Mesendoderm (in vitro differentiated cells): ENCODE measurements at regions not wholly inside any gene's neighbourhood (a gene's known extent, or its start where the extent isn't known, plus 50 kb on each side); places are given as distances from the start of the nearest gene placed in this dataset.
A peak's percentile ranks its signal among the peaks of the same experiment; 100 is the strongest.

ENCODE experiments used
- DNase-seq: peaks from one replicate; pipeline ENCODE4 v3.0.0; 2013
- H2AK5ac ChIP-seq: 2 replicates; pipeline ENCODE4 v1.6.1; 2013; ENCODE audit warnings: low read length, inconsistent platforms
- H2BK120ac ChIP-seq: 2 replicates; pipeline ENCODE4 v1.6.1; 2013; ENCODE audit warnings: low read depth, mild to moderate bottlenecking, low read length, moderate library complexity, mixed read lengths
- H2BK15ac ChIP-seq: replicated peaks from 2 replicates; pipeline ENCODE4 v1.6.1; 2013; ENCODE audit warnings: low read depth, mild to moderate bottlenecking, moderate library complexity
- H2BK5ac ChIP-seq: 2 replicates; pipeline ENCODE4 v1.6.1; 2013; ENCODE audit warnings: low read length, inconsistent platforms
- H3K18ac ChIP-seq: 2 replicates; pipeline ENCODE4 v1.6.1; 2013; ENCODE audit warnings: mild to moderate bottlenecking, low read length, mixed read lengths
- H3K23ac ChIP-seq: one replicate; pipeline ENCODE4 v1.6.1; 2013; ENCODE audit warnings: low read length
- H3K27ac ChIP-seq: 2 replicates; pipeline ENCODE4 v1.5.1; 2013; ENCODE audit warnings: low read depth, mild to moderate bottlenecking, inconsistent platforms, low read length, moderate library complexity
- H3K27me3 ChIP-seq: 2 replicates; pipeline ENCODE4 v1.6.1; 2013; ENCODE audit warnings: low read length, control low read depth, mild to moderate bottlenecking, inconsistent platforms; ENCODE audit not compliant: insufficient read depth, poor library complexity
- H3K36me3 ChIP-seq: 2 replicates; pipeline ENCODE4 v1.6.1; 2013; ENCODE audit warnings: low read length, inconsistent platforms; ENCODE audit not compliant: control insufficient read depth, insufficient read depth
- H3K4ac ChIP-seq: one replicate; pipeline ENCODE4 v1.6.1; 2013; ENCODE audit warnings: low read depth, mild to moderate bottlenecking, low read length, moderate library complexity
- H3K4me1 ChIP-seq: 2 replicates; pipeline ENCODE4 v1.6.1; 2013; ENCODE audit warnings: low read depth, low read length, inconsistent platforms; ENCODE audit not compliant: control insufficient read depth
- H3K4me2 ChIP-seq: 2 replicates; pipeline ENCODE4 v1.6.1; 2013; ENCODE audit warnings: low read length
- H3K4me3 ChIP-seq: 2 replicates; pipeline ENCODE4 v1.5.1; 2013; ENCODE audit warnings: mild to moderate bottlenecking, low read length
- H3K56ac ChIP-seq: one replicate; pipeline ENCODE4 v1.6.1; 2013; ENCODE audit warnings: low read length
- H3K79me1 ChIP-seq: 2 replicates; pipeline ENCODE4 v1.6.1; 2013; ENCODE audit warnings: low read length, inconsistent platforms
- H3K79me2 ChIP-seq: 2 replicates; pipeline ENCODE4 v1.6.1; 2013; ENCODE audit warnings: mild to moderate bottlenecking, low read length; ENCODE audit not compliant: control insufficient read depth, insufficient read depth
- H3K9ac ChIP-seq: 2 replicates; pipeline ENCODE4 v1.6.1; 2013; ENCODE audit warnings: low read length, inconsistent platforms
- H4K5ac ChIP-seq: one replicate; pipeline ENCODE4 v1.6.1; 2013; ENCODE audit warnings: low read length
- H4K8ac ChIP-seq: one replicate; pipeline ENCODE4 v1.6.1; 2013; ENCODE audit warnings: low read depth, mild to moderate bottlenecking, control low read depth, low read length, moderate library complexity
- WGBS: extraction: QIAGEN DNeasy Blood & Tissue Kit; methylation state at CpG from one replicate; pipeline ENCODE4 v1.1.7; 2013; ENCODE audit warnings: low lambda C conversion rate, missing lambda C conversion rate; ENCODE audit not compliant: insufficient coverage; ENCODE audit errors: extremely low coverage; 5-methylcytosine and 5-hydroxymethylcytosine counted together

- H3K4me3 ChIP-seq, result no peak overlapping the region
- DNase-seq, result no peak
- H3K79me1 ChIP-seq, result peaks cover 4% of the 10 kb centered on the region
- H3K18ac ChIP-seq, result no peak overlapping the region
- H3K23ac ChIP-seq, result no peak overlapping the region
- H3K36me3 ChIP-seq, result no peaks in the 10 kb centered on the region
- no peak overlapping the region for H3K56ac ChIP-seq
- no peaks in the 10 kb centered on the region for H3K27me3 ChIP-seq
- WGBS, result no CpG with 5 or more reads among the region's 4 CpGs
- H2BK120ac ChIP-seq, result no peak overlapping the region
- H3K4me1 ChIP-seq, result peaks cover 6% of the 10 kb centered on the region
- H3K79me2 ChIP-seq, result peaks cover 2% of the 10 kb centered on the region
- H3K9ac ChIP-seq, result no peak overlapping the region
- H4K5ac ChIP-seq, result no peak overlapping the region
- no peak overlapping the region for H2BK5ac ChIP-seq
- no peak overlapping the region for H3K4ac ChIP-seq
- no peak overlapping the region for H4K8ac ChIP-seq
- H2AK5ac ChIP-seq, result no peak overlapping the region
- H3K4me2 ChIP-seq, result no peak overlapping the region
- H3K27ac ChIP-seq, result no peak overlapping the region
- H2BK15ac ChIP-seq, result no peak overlapping the region
These were observed 95.5 kb upstream of the NHSL1 start for GRCh38 chr6:138594758-138595140.

DNA sequence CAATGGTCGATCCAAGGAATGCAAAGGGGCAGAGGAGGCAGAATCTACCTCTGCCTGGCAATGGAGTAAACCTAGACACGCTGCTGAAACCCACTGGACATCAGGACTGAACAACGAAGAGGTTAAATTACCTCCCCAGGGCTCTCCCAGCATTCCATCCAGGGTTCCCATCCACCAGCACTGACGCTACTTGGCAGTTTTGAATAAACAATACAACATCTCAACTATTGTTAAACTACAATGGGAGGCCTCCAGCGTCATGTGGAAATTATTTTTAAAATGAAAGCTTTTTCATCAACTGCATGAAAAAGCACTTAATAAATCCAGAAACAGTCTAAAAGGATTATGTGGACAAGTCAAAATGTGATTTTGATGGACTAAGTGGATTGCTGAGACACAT, 96.8 kb upstream of the NHSL1 start:
- H3K36me3 ChIP-seq, result no peaks in the 10 kb centered on the region
- H3K18ac ChIP-seq, result no peak overlapping the region
- H4K5ac ChIP-seq, result no peak overlapping the region
- H3K79me2 ChIP-seq, result peaks cover 2% of the 10 kb centered on the region
- no peaks in the 10 kb centered on the region for H3K27me3 ChIP-seq
- no CpG with 5 or more reads among the region's 5 CpGs for WGBS
- H3K4me2 ChIP-seq, result no peak overlapping the region
- H3K9ac ChIP-seq, result no peak overlapping the region
- H3K4me3 ChIP-seq, result no peak overlapping the region
- no peak overlapping the region for H2BK15ac ChIP-seq
- DNase-seq, result no peak
- no peak overlapping the region for H3K4ac ChIP-seq
- H3K56ac ChIP-seq, result no peak overlapping the region
- H4K8ac ChIP-seq, result no peak overlapping the region
- H3K4me1 ChIP-seq, result peaks cover 6% of the 10 kb centered on the region
- H3K79me1 ChIP-seq, result no peaks in the 10 kb centered on the region
- no peak overlapping the region for H3K27ac ChIP-seq
- no peak overlapping the region for H3K23ac ChIP-seq
- H2AK5ac ChIP-seq, result no peak overlapping the region
- no peak overlapping the region for H2BK5ac ChIP-seq
- no peak overlapping the region for H2BK120ac ChIP-seq

DNA sequence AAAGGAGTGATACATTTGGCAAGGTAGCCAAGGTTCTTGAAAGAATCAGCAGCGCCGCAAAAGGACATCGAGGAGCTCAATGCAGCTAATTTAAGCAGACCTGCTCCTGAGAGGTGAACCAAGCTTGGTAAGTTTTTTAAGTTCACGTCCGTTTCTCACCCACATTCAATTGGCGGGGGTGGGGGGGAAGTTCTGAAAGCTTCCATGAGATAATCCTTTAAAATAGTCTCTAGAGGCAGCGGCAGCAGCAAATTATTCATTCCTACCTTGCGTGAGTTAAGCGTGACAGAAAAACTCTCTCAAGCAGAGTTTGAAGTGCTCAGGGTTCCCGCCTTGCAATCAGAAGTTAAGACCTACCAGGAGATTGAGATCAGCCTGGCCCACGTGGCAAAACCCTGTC, 97.3 kb upstream of the NHSL1 start:
- no peak overlapping the region for H3K9ac ChIP-seq
- no peak overlapping the region for H2AK5ac ChIP-seq
- no peak overlapping the region for H4K5ac ChIP-seq
- H3K79me1 ChIP-seq, result no peaks in the 10 kb centered on the region
- H3K4me2 ChIP-seq, result no peak overlapping the region
- H3K36me3 ChIP-seq, result no peaks in the 10 kb centered on the region
- peaks cover 2% of the 10 kb centered on the region for H3K79me2 ChIP-seq
- no peak overlapping the region for H3K56ac ChIP-seq
- H3K4ac ChIP-seq, result no peak overlapping the region
- H3K23ac ChIP-seq, result no peak overlapping the region
- H2BK120ac ChIP-seq, result no peak overlapping the region
- no peak overlapping the region for H4K8ac ChIP-seq
- no peak overlapping the region for H3K27ac ChIP-seq
- WGBS, result no CpG with 5 or more reads among the region's 11 CpGs
- no peak overlapping the region for H3K18ac ChIP-seq
- no peaks in the 10 kb centered on the region for H3K27me3 ChIP-seq
- H2BK15ac ChIP-seq, result no peak overlapping the region
- no peak overlapping the region for H3K4me3 ChIP-seq
- no peak overlapping the region for H2BK5ac ChIP-seq
- H3K4me1 ChIP-seq, result peaks cover 6% of the 10 kb centered on the region
- no peak for DNase-seq

- Histone ChIP-seq H2BK15ac (no peak overlapping the region), H3K27ac (no peak overlapping the region), H3K23ac (no peak overlapping the region), H2AK5ac (no peak overlapping the region), H2BK120ac (no peak overlapping the region), H3K36me3 (no peaks in the 10 kb centered on the region), H3K4ac (no peak overlapping the region), H4K5ac (no peak overlapping the region), H3K27me3 (no peaks in the 10 kb centered on the region), H3K4me1 (peaks cover 6% of the 10 kb centered on the region), H3K79me2 (no peaks in the 10 kb centered on the region), H2BK5ac (no peak overlapping the region), H3K18ac (no peak overlapping the region), H3K4me3 (no peak overlapping the region), H3K79me1 (no peaks in the 10 kb centered on the region), H3K4me2 (no peak overlapping the region), H3K9ac (no peak overlapping the region), H4K8ac (no peak overlapping the region), H3K56ac (no peak overlapping the region)
- DNase-seq, result no peak
- no CpG with 5 or more reads among the region's 7 CpGs for WGBS
These were observed 98.0 kb upstream of the NHSL1 start for GRCh38 chr6:138597336-138597735.

- no peak overlapping the region for H3K23ac ChIP-seq
- H3K79me1 ChIP-seq, result no peaks in the 10 kb centered on the region
- H4K5ac ChIP-seq, result no peak overlapping the region
- H3K4me1 ChIP-seq, result peaks cover 4% of the 10 kb centered on the region
- H2BK15ac ChIP-seq, result no peak overlapping the region
- no peak overlapping the region for H3K4ac ChIP-seq
- WGBS, result no CpG with 5 or more reads among the region's 3 CpGs
- no peak overlapping the region for H2AK5ac ChIP-seq
- H2BK120ac ChIP-seq, result no peak overlapping the region
- no peaks in the 10 kb centered on the region for H3K27me3 ChIP-seq
- no peak overlapping the region for H4K8ac ChIP-seq
- no peak overlapping the region for H3K9ac ChIP-seq
- no peak overlapping the region for H3K4me2 ChIP-seq
- H3K56ac ChIP-seq, result no peak overlapping the region
- H3K4me3 ChIP-seq, result no peak overlapping the region
- DNase-seq, result no peak
- no peak overlapping the region for H3K18ac ChIP-seq
- H3K36me3 ChIP-seq, result no peaks in the 10 kb centered on the region
- no peak overlapping the region for H3K27ac ChIP-seq
- H3K79me2 ChIP-seq, result no peaks in the 10 kb centered on the region
- H2BK5ac ChIP-seq, result no peak overlapping the region
These were observed 99.4 kb upstream of the NHSL1 start for GRCh38 chr6:138598562-138599173.

- Histone ChIP-seq H2AK5ac (no peak overlapping the region), H3K79me1 (no peaks in the 10 kb centered on the region), H3K36me3 (no peaks in the 10 kb centered on the region), H2BK120ac (no peak overlapping the region), H4K5ac (no peak overlapping the region), H3K4ac (peak overlapping the region; percentile 79), H3K4me3 (no peak overlapping the region), H3K4me1 (no peaks in the 10 kb centered on the region), H2BK15ac (no peak overlapping the region), H3K27ac (no peak overlapping the region), H3K18ac (no peak overlapping the region), H3K79me2 (no peaks in the 10 kb centered on the region), H3K27me3 (no peaks in the 10 kb centered on the region), H4K8ac (no peak overlapping the region), H3K9ac (no peak overlapping the region), H2BK5ac (no peak overlapping the region), H3K56ac (no peak overlapping the region), H3K23ac (no peak overlapping the region), H3K4me2 (no peak overlapping the region)
- no peak for DNase-seq
These were observed 101.0 kb upstream of the NHSL1 start for GRCh38 chr6:138600261-138600660.
